Loucy (cell line): ENCODE measurements at regions not wholly inside any gene's neighbourhood (a gene's known extent, or its start where the extent isn't known, plus 50 kb on each side); places are given as distances from the start of the nearest gene placed in this dataset.

ENCODE experiments used
- H2AFZ ChIP-seq: fragments of 200-600 bp; sonication (generic); 2 replicates; pipeline ENCODE4 v1.6.0; 2016; ENCODE audit warnings: antibody characterized with exemption, mild to moderate bottlenecking, low read length, moderate library complexity
- H3F3A ChIP-seq: fragments of 200-600 bp; 2 replicates; pipeline ENCODE4 v1.6.0; 2016; ENCODE audit warnings: antibody characterized with exemption, low read depth, mild to moderate bottlenecking
- H3K27me3 ChIP-seq: fragments of 200-600 bp; sonication (generic); 2 replicates; pipeline ENCODE4 v1.6.1; 2014; ENCODE audit warnings: low read length, mild to moderate bottlenecking; ENCODE audit not compliant: insufficient read depth, poor library complexity, severe bottlenecking
- H3K36me3 ChIP-seq: fragments of 200-600 bp; sonication (generic); 2 replicates; pipeline ENCODE4 v1.6.1; 2016; ENCODE audit warnings: low read length; ENCODE audit not compliant: insufficient read depth
- H3K4me1 ChIP-seq: fragments of 200-600 bp; sonication (generic); 2 replicates; pipeline ENCODE4 v1.5.1; 2014; ENCODE audit warnings: low read length, mild to moderate bottlenecking; ENCODE audit not compliant: insufficient read depth, poor library complexity, severe bottlenecking
- H3K4me2 ChIP-seq: fragments of 200-600 bp; sonication (generic); 2 replicates; pipeline ENCODE4 v1.6.0; 2014; ENCODE audit warnings: antibody characterized with exemption, low read length, low read depth, mild to moderate bottlenecking; ENCODE audit not compliant: poor library complexity, severe bottlenecking
- H3K4me3 ChIP-seq: fragments of 200-600 bp; sonication (generic); 2 replicates; pipeline ENCODE4 v1.5.1; 2014; ENCODE audit warnings: low read length, mild to moderate bottlenecking, mixed read lengths; ENCODE audit not compliant: poor library complexity, severe bottlenecking
- H3K79me2 ChIP-seq: fragments of 200-600 bp; sonication (generic); 2 replicates; pipeline ENCODE4 v1.6.1; 2014; ENCODE audit warnings: low read length; ENCODE audit not compliant: insufficient read depth
- H3K9ac ChIP-seq: fragments of 200-600 bp; sonication (generic); 2 replicates; pipeline ENCODE4 v1.6.0; 2014; ENCODE audit warnings: mild to moderate bottlenecking, low read depth, low read length, moderate library complexity; ENCODE audit not compliant: poor library complexity, severe bottlenecking
- H3K9me2 ChIP-seq: fragments of 200-600 bp; sonication (generic); replicated peaks from 2 replicates; pipeline ENCODE4 v1.6.1; 2016; ENCODE audit warnings: low read depth, low read length, mixed read lengths
- H3K9me3 ChIP-seq: fragments of 200-600 bp; sonication (generic); 2 replicates; pipeline ENCODE4 v1.6.1; 2014; ENCODE audit warnings: mild to moderate bottlenecking, antibody characterized with exemption, low read length, low read depth; ENCODE audit not compliant: insufficient read depth
- H4K20me1 ChIP-seq: fragments of 200-600 bp; sonication (generic); 2 replicates; pipeline ENCODE4 v1.6.0; 2014; ENCODE audit warnings: antibody characterized with exemption, low read length, mild to moderate bottlenecking; ENCODE audit not compliant: insufficient read depth, poor library complexity, severe bottlenecking
- EZH2phosphoT487 ChIP-seq: fragments of 200-600 bp; IDR thresholded peaks from 2 replicates; pipeline ENCODE4 v1.6.1; 2018; ENCODE audit warnings: antibody characterized with exemption, mild to moderate bottlenecking, moderate library complexity, borderline replicate concordance
- TF ChIP-seq, protein P1 (sequence below): fragments of 200-600 bp; sonication (generic); conservative IDR thresholded peaks from 2 replicates; pipeline ENCODE4 v1.5.1; 2014; ENCODE audit warnings: mild to moderate bottlenecking, antibody characterized with exemption, low read length

DNA sequence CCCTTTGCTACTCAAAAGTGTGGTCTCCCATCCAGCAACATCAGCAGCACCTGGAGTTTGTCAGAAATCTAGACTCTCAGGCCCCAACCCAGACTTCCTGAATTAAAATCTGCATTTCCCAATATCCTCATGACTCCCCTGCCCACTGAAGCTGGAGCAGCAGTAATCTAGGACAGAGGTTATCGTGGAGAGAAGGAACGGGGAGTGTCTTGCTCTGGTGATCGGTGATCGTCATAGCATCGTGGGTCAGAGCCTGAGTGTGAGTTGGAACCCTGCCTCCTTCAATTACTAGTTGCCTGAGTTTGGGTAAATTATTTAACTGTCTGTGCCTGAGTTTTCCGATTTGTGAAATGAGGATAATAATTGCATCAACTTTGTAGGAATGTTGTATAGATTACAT is 217.3 kb upstream of the ATP5MC3 start:
- Histone ChIP-seq H3F3A (no peaks in the 10 kb centered on the region), H2AFZ (no peak overlapping the region), H3K9me2 (no peaks in the 10 kb centered on the region), H4K20me1 (no peaks in the 10 kb centered on the region), H3K9ac (no peak overlapping the region), H3K36me3 (no peaks in the 10 kb centered on the region), H3K4me3 (no peak overlapping the region), H3K79me2 (no peaks in the 10 kb centered on the region), H3K4me2 (no peak overlapping the region), H3K9me3 (no peaks in the 10 kb centered on the region), H3K27me3 (no peaks in the 10 kb centered on the region), H3K4me1 (no peaks in the 10 kb centered on the region)
- no peak for TF ChIP-seq EZH2phosphoT487
- TF ChIP-seq, protein P1, sequence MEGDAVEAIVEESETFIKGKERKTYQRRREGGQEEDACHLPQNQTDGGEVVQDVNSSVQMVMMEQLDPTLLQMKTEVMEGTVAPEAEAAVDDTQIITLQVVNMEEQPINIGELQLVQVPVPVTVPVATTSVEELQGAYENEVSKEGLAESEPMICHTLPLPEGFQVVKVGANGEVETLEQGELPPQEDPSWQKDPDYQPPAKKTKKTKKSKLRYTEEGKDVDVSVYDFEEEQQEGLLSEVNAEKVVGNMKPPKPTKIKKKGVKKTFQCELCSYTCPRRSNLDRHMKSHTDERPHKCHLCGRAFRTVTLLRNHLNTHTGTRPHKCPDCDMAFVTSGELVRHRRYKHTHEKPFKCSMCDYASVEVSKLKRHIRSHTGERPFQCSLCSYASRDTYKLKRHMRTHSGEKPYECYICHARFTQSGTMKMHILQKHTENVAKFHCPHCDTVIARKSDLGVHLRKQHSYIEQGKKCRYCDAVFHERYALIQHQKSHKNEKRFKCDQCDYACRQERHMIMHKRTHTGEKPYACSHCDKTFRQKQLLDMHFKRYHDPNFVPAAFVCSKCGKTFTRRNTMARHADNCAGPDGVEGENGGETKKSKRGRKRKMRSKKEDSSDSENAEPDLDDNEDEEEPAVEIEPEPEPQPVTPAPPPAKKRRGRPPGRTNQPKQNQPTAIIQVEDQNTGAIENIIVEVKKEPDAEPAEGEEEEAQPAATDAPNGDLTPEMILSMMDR = no peak

DNA sequence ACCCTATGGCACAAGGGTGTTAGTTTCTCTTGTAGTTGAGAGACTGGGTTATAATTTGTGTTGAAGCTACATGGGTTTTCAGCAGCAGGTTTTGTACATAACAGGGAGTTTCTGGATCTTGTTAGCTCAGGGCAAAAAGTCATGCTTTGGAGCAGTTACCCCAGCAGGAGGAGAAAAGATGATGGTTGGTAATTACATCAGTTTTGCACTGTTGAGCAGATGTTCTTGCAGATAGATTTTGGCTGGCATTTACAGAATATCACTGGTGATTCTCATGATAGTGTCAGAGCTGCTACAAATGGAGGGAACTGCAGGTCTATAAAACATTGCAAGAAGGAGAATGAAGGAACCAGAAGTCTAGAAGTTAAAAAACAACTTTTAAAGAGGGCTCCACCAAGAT is 215.2 kb upstream of the ATP5MC3 start:
- H3K9ac ChIP-seq = no peak overlapping the region
- no peak for TF ChIP-seq EZH2phosphoT487
- TF ChIP-seq, protein P1 = no peak
- H2AFZ ChIP-seq = no peak overlapping the region
- no peak overlapping the region for H3K4me2 ChIP-seq
- H3K79me2 ChIP-seq = no peaks in the 10 kb centered on the region
- no peaks in the 10 kb centered on the region for H3K4me1 ChIP-seq
- H3F3A ChIP-seq = no peaks in the 10 kb centered on the region
- no peaks in the 10 kb centered on the region for H4K20me1 ChIP-seq
- no peaks in the 10 kb centered on the region for H3K9me3 ChIP-seq
- no peak overlapping the region for H3K4me3 ChIP-seq
- H3K9me2 ChIP-seq = no peaks in the 10 kb centered on the region
- no peaks in the 10 kb centered on the region for H3K36me3 ChIP-seq
- H3K27me3 ChIP-seq = no peaks in the 10 kb centered on the region

DNA sequence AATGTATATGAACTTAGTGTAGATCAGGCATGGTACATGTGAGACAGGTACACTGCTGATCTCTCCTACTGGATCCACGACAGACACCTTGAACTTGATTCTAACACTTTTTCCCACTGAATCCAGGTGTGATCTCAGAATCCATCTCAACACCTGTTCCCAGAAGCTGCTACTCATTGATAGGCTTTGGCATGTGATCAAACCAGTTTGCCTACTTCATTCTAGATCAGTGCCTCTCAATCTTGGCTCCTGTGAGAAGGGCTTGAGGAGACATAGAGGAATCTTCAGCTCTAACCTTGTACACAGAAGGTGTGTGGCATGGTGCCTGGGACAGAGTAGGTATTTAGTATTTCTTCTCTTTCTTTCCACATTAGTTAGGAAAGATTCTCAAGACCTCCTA is 212.3 kb upstream of the ATP5MC3 start:
- Histone ChIP-seq H3K9me2 (no peaks in the 10 kb centered on the region), H3K4me3 (no peak overlapping the region), H3K4me1 (no peaks in the 10 kb centered on the region), H3K9me3 (no peaks in the 10 kb centered on the region), H3K79me2 (no peaks in the 10 kb centered on the region), H3K36me3 (no peaks in the 10 kb centered on the region), H3K4me2 (no peak overlapping the region), H4K20me1 (no peaks in the 10 kb centered on the region), H3K9ac (no peak overlapping the region), H2AFZ (no peak overlapping the region), H3F3A (no peaks in the 10 kb centered on the region), H3K27me3 (no peaks in the 10 kb centered on the region)
- TF ChIP-seq, protein P1 = no peak
- TF ChIP-seq EZH2phosphoT487 = no peak
